GM19467 (cell line): ENCODE measurements at regions not wholly inside any gene's neighbourhood (a gene's known extent, or its start where the extent isn't known, plus 50 kb on each side); places are given as distances from the start of the nearest gene placed in this dataset.
"Not testable (repeated sequence)": the region's sequence is repeated elsewhere in the genome, so short reads cannot be mapped to it uniquely, and the experiment has no call there.

Experiments
- ATAC-seq: cut with Tn5 transposase; IDR thresholded peaks from one replicate; pipeline ENCODE4 v1.9.1; 2021; ENCODE audit warnings: mild to moderate bottlenecking, moderate library complexity; ENCODE audit not compliant: unreplicated experiment

- ATAC-seq: no peak
Observed at GRCh38 chr14:71616013-71616412, 316.2 kb upstream of the RGS6 start.

- ATAC-seq: no peak
Observed at GRCh38 chr14:71618047-71618446, 314.2 kb upstream of the RGS6 start.

GRCh38 chr14:71618716-71619115 is 313.5 kb upstream of the RGS6 start:
- no peak for ATAC-seq

GRCh38 chr14:71619472-71619871 is 312.8 kb upstream of the RGS6 start:
- no peak for ATAC-seq

GRCh38 chr14:71620401-71620800 is 311.8 kb upstream of the RGS6 start:
- no peak for ATAC-seq

- no peak for ATAC-seq
Observed at GRCh38 chr14:71621276-71621675, 311.0 kb upstream of the RGS6 start.

- no peak for ATAC-seq
Observed at GRCh38 chr14:71621980-71622605, 310.1 kb upstream of the RGS6 start.

- no peak for ATAC-seq
Observed at GRCh38 chr14:71623939-71624338, 308.3 kb upstream of the RGS6 start.

- no peak for ATAC-seq
Observed at GRCh38 chr14:71625175-71625574, 307.1 kb upstream of the RGS6 start.

GRCh38 chr14:71625891-71626701 is 306.1 kb upstream of the RGS6 start:
- ATAC-seq: no peak

GRCh38 chr14:71628433-71628832 is 303.8 kb upstream of the RGS6 start:
- no peak for ATAC-seq

GRCh38 chr14:71629250-71629649 is 303.0 kb upstream of the RGS6 start:
- no peak for ATAC-seq

- no peak for ATAC-seq
Observed at GRCh38 chr14:71629765-71630492, 302.3 kb upstream of the RGS6 start.

GRCh38 chr14:71631030-71631429 is 301.2 kb upstream of the RGS6 start:
- ATAC-seq: not testable (repeated sequence)

GRCh38 chr14:71632440-71632946 is 299.7 kb upstream of the RGS6 start:
- no peak for ATAC-seq

- no peak for ATAC-seq
Observed at GRCh38 chr14:71636076-71636475, 296.2 kb upstream of the RGS6 start.

GRCh38 chr14:71636820-71637471 is 295.3 kb upstream of the RGS6 start:
- ATAC-seq: no peak

- no peak for ATAC-seq
Observed at GRCh38 chr14:71638523-71639196, 293.6 kb upstream of the RGS6 start.

- no peak for ATAC-seq
Observed at GRCh38 chr14:71642715-71643114, 289.5 kb upstream of the RGS6 start.

- no peak for ATAC-seq
Observed at GRCh38 chr14:71645656-71646055, 286.6 kb upstream of the RGS6 start.

- no peak for ATAC-seq
Observed at GRCh38 chr14:71646518-71646917, 285.7 kb upstream of the RGS6 start.
